HCT116 (cell line): ENCODE measurements at regions not wholly inside any gene's neighbourhood (a gene's known extent, or its start where the extent isn't known, plus 50 kb on each side); places are given as distances from the start of the nearest gene placed in this dataset.

Experiments used
- CTCF ChIP-seq, 3 experiments: fragments of 200-600 bp in 1 of 3; sonication (generic) in 1 of 3; IDR thresholded peaks in 2 of 3; conservative IDR thresholded peaks in 1 of 3; 2 replicates each; pipeline ENCODE4 v1.5.1; 2012 to 2017; ENCODE audit warnings: low read depth in 2 of 3, low read length in 2 of 3, antibody characterized with exemption in 1 of 3, borderline replicate concordance in 1 of 3, control low read depth in 1 of 3, mild to moderate bottlenecking in 1 of 3, mixed read lengths in 1 of 3, mixed run types in 1 of 3, moderate library complexity in 1 of 3; ENCODE audit not compliant: insufficient read depth in 1 of 3
- FOSL1 ChIP-seq: IDR thresholded peaks from 2 replicates; pipeline ENCODE4 v1.6.1; 2012; ENCODE audit warnings: low read depth
- MAX ChIP-seq: IDR thresholded peaks from 2 replicates; pipeline ENCODE4 v1.6.1; 2012
- POLR2AphosphoS5 ChIP-seq: IDR thresholded peaks from 2 replicates; pipeline ENCODE4 v1.6.1; 2011; ENCODE audit warnings: mild to moderate bottlenecking, low read depth, low read length, moderate library complexity
- REST ChIP-seq: IDR thresholded peaks from 2 replicates; pipeline ENCODE4 v1.6.1; 2012; ENCODE audit warnings: low read depth
- SP1 ChIP-seq: IDR thresholded peaks from 2 replicates; pipeline ENCODE4 v1.6.1; 2012; ENCODE audit warnings: low read depth
- YY1 ChIP-seq: IDR thresholded peaks from 2 replicates; pipeline ENCODE4 v1.6.1; 2011; ENCODE audit warnings: low read length, low read depth, moderate library complexity, mild to moderate bottlenecking; ENCODE audit not compliant: insufficient replicate concordance; ENCODE audit errors: extremely low read depth

- TF ChIP-seq YY1 (no peak), FOSL1 (no peak), REST (no peak), MAX (no peak), POLR2AphosphoS5 (no peak), CTCF (IDR thresholded peaks at IDR 0.05 in 2 of 3, conservative IDR thresholded peaks at IDR 0.05 in 1 of 3; ENCODE audit: borderline replicate concordance in 1 of 3, insufficient read depth in 1 of 3, low read depth in 2 of 3, low read length in 2 of 3) (no peak), SP1 (no peak)
Measured at GRCh38 chr5:62737766-62738165, 159.1 kb downstream of the LRRC70 start.
